H1 (cell line): ENCODE measurements at regions not wholly inside any gene's neighbourhood (a gene's known extent, or its start where the extent isn't known, plus 50 kb on each side); places are given as distances from the start of the nearest gene placed in this dataset.

Experiments
- CTCF ChIA-PET: fragments of 300-600 bp; sonication (Branson Sonifier 250); formaldehyde crosslinking; loops from one replicate; lab custom pipeline; 2021; ENCODE audit not compliant: partially characterized antibody; lab: Charles Lee
- POLR2A ChIA-PET: fragments of 300-600 bp; sonication (Branson Sonifier 250); formaldehyde crosslinking; loops from one replicate; lab custom pipeline; 2021; ENCODE audit warnings: inconsistent platforms; ENCODE audit not compliant: partially characterized antibody; lab: Charles Lee
- DNase-seq, 2 experiments: peaks; one replicate each; pipeline versions ENCODE4 v3.0.0 to v3.0.0-alpha.2; 2010 to 2022; ENCODE audit warnings: low spot score in 2 of 2, low read depth in 1 of 2, mixed read lengths in 1 of 2
- FAIRE-seq: peaks from 2 replicates; lab custom pipeline; 2011; peaks lifted over from hg19 to GRCh38; lab: Jason Lieb, UNC
- H2AFZ ChIP-seq: 2 replicates; pipeline ENCODE4 v1.8.1; 2012; ENCODE audit warnings: low read length, inconsistent platforms
- H2AK5ac ChIP-seq: 2 replicates; pipeline ENCODE4 v1.6.1; 2013; ENCODE audit warnings: low read depth, low read length
- H2BK120ac ChIP-seq: replicated peaks from 2 replicates; pipeline ENCODE3; 2013; ENCODE audit warnings: low read depth, low read length, inconsistent platforms
- H2BK12ac ChIP-seq: 2 replicates; pipeline ENCODE4 v1.6.1; 2013; ENCODE audit warnings: low read depth, low read length
- H2BK15ac ChIP-seq: 2 replicates; pipeline ENCODE4 v1.6.1; 2013; ENCODE audit warnings: low read length
- H2BK20ac ChIP-seq: 2 replicates; pipeline ENCODE4 v1.6.1; 2013; ENCODE audit warnings: low read length
- H2BK5ac ChIP-seq: 2 replicates; pipeline ENCODE4 v1.6.1; 2013; ENCODE audit warnings: low read depth, low read length
- H3K14ac ChIP-seq: 2 replicates; pipeline ENCODE4 v1.6.1; 2013; ENCODE audit warnings: inconsistent platforms; ENCODE audit not compliant: insufficient read length
- H3K18ac ChIP-seq: 2 replicates; pipeline ENCODE4 v1.6.1; 2013; ENCODE audit warnings: low read length; ENCODE audit errors: extremely low read depth
- H3K23ac ChIP-seq: 2 replicates; pipeline ENCODE4 v1.6.1; 2013; ENCODE audit warnings: inconsistent platforms; ENCODE audit not compliant: insufficient read length
- H3K23me2 ChIP-seq: 2 replicates; pipeline ENCODE4 v1.6.1; 2013; ENCODE audit warnings: low read depth, low read length
- H3K27ac ChIP-seq: 2 replicates; pipeline ENCODE4 v1.6.1; 2011; ENCODE audit warnings: low read depth, low read length, inconsistent platforms
- H3K27me3 ChIP-seq, 4 experiments: replicated peaks in 1 of 4; 1 replicate in 1 of 4; 2 replicates in 3 of 4; pipeline versions ENCODE4 v1.6.1 to v1.8.1; 2011 to 2013; ENCODE audit warnings: low read length in 3 of 4, mild to moderate bottlenecking in 3 of 4, inconsistent platforms in 2 of 4, mixed read lengths in 2 of 4, moderate library complexity in 1 of 4; ENCODE audit not compliant: control insufficient read depth in 3 of 4, insufficient read depth in 3 of 4; ENCODE audit errors: extremely low read depth in 1 of 4
- H3K36me3 ChIP-seq, 4 experiments: 2 replicates each; pipeline versions ENCODE4 v1.6.1 to v1.8.1; 2011 to 2013; ENCODE audit warnings: mild to moderate bottlenecking in 4 of 4, low read length in 3 of 4, moderate library complexity in 2 of 4, control low read depth in 1 of 4, inconsistent platforms in 1 of 4; ENCODE audit not compliant: insufficient read depth in 4 of 4, control insufficient read depth in 2 of 4
- H3K4ac ChIP-seq: replicated peaks from 2 replicates; pipeline ENCODE3; 2013; ENCODE audit warnings: low read length, low read depth, mixed read lengths, inconsistent platforms; ENCODE audit not compliant: insufficient read length
- H3K4me1 ChIP-seq, 4 experiments: replicated peaks in 1 of 4; 1 replicate in 1 of 4; 2 replicates in 3 of 4; pipeline versions ENCODE4 v1.6.1 to v1.8.1; 2011 to 2013; ENCODE audit warnings: low read length in 3 of 4, inconsistent platforms in 2 of 4, mixed read lengths in 1 of 4; ENCODE audit not compliant: insufficient read depth in 4 of 4, control insufficient read depth in 3 of 4
- H3K4me2 ChIP-seq, 2 experiments: 2 replicates each; pipeline versions ENCODE4 v1.6.1 to v1.8.1; 2011 to 2013; ENCODE audit warnings: low read depth in 2 of 2, low read length in 2 of 2, control low read depth in 1 of 2, inconsistent platforms in 1 of 2, mild to moderate bottlenecking in 1 of 2; ENCODE audit not compliant: insufficient read depth in 1 of 2
- H3K4me3 ChIP-seq, 4 experiments: fragments of 200-600, 300-600 bp in 1 of 4; sonication (generic), shearing (Covaris generic), sonication (Bioruptor Twin) in 1 of 4; 2 replicates each; pipeline versions ENCODE4 v1.5.1 to v1.8.1; 2011 to 2016; ENCODE audit warnings: low read length in 4 of 4, low read depth in 3 of 4, control low read depth in 2 of 4, inconsistent platforms in 2 of 4, mild to moderate bottlenecking in 2 of 4, mixed read lengths in 1 of 4, moderate library complexity in 1 of 4; ENCODE audit not compliant: insufficient read depth in 2 of 4; ENCODE audit errors: extremely low read depth in 1 of 4
- H3K56ac ChIP-seq: replicated peaks from 2 replicates; pipeline ENCODE3; 2013; ENCODE audit warnings: low read depth, mild to moderate bottlenecking, mixed read lengths, low read length, inconsistent platforms; ENCODE audit not compliant: insufficient read length
- H3K79me1 ChIP-seq: 2 replicates; pipeline ENCODE4 v1.6.1; 2013; ENCODE audit warnings: low read depth, low read length, control low read depth
- H3K79me2 ChIP-seq, 2 experiments: 2 replicates each; pipeline versions ENCODE4 v1.6.1 to v1.8.1; 2012 to 2013; ENCODE audit warnings: low read length in 2 of 2, mild to moderate bottlenecking in 2 of 2, inconsistent platforms in 1 of 2; ENCODE audit not compliant: insufficient read depth in 2 of 2, control insufficient read depth in 1 of 2
- H3K9ac ChIP-seq, 4 experiments: replicated peaks in 1 of 4; 1 replicate in 1 of 4; 2 replicates in 3 of 4; pipeline versions ENCODE4 v1.6.1 to v1.8.1; 2011 to 2013; ENCODE audit warnings: low read depth in 3 of 4, low read length in 3 of 4, control low read depth in 2 of 4, mild to moderate bottlenecking in 2 of 4, moderate library complexity in 2 of 4, inconsistent platforms in 1 of 4; ENCODE audit errors: extremely low read depth in 1 of 4
- H3K9me3 ChIP-seq, 2 experiments: 2 replicates each; pipeline versions ENCODE4 v1.6.1 to v1.8.1; 2012 to 2013; ENCODE audit warnings: mild to moderate bottlenecking in 2 of 2, moderate library complexity in 2 of 2, control low read depth in 1 of 2, inconsistent platforms in 1 of 2, low read depth in 1 of 2, low read length in 1 of 2, mixed read lengths in 1 of 2; ENCODE audit not compliant: insufficient read depth in 2 of 2
- H4K20me1 ChIP-seq, 2 experiments: replicated peaks in 1 of 2; 2 replicates each; pipeline versions ENCODE3 to v1.8.1; 2011 to 2013; ENCODE audit warnings: inconsistent platforms in 2 of 2, low read length in 2 of 2, mild to moderate bottlenecking in 1 of 2; ENCODE audit not compliant: insufficient read depth in 2 of 2, control insufficient read depth in 1 of 2
- H4K5ac ChIP-seq: 2 replicates; pipeline ENCODE4 v1.6.1; 2013; ENCODE audit warnings: low read length, low read depth, mixed read lengths, inconsistent platforms; ENCODE audit not compliant: insufficient read length
- H4K8ac ChIP-seq: 2 replicates; pipeline ENCODE4 v1.8.0; 2013; ENCODE audit warnings: mild to moderate bottlenecking, moderate library complexity, low read length, inconsistent platforms; ENCODE audit not compliant: insufficient read depth; ENCODE audit errors: extremely low read depth
- H4K91ac ChIP-seq: replicated peaks from 2 replicates; pipeline ENCODE3; 2013; ENCODE audit warnings: low read length, mixed read lengths, inconsistent platforms; ENCODE audit not compliant: insufficient read length
- NANOG ChIP-seq: IDR thresholded peaks from 2 replicates; pipeline ENCODE4 v1.6.1; 2011; ENCODE audit warnings: low read length, low read depth, mild to moderate bottlenecking, inconsistent platforms; ENCODE audit not compliant: insufficient read depth, poor library complexity, severe bottlenecking
- SIX5 ChIP-seq: IDR thresholded peaks from 2 replicates; pipeline ENCODE4 v1.6.1; 2011; ENCODE audit warnings: mild to moderate bottlenecking, low read depth, low read length
- SP2 ChIP-seq: IDR thresholded peaks from 2 replicates; pipeline ENCODE4 v1.6.1; 2012; ENCODE audit warnings: mild to moderate bottlenecking, low read length, inconsistent platforms
- WGBS, 2 experiments: shearing (Covaris generic) in 1 of 2; methylation state at CpG; one replicate each; pipeline versions ENCODE4 v1.1.6 to v1.1.7; 2013 to 2015; ENCODE audit warnings: low lambda C conversion rate in 2 of 2, mixed read lengths in 2 of 2, inconsistent platforms in 1 of 2, low coverage in 1 of 2, missing lambda C conversion rate in 1 of 2; ENCODE audit not compliant: insufficient replicate concordance in 2 of 2, insufficient coverage in 1 of 2, insufficient read length in 1 of 2; ENCODE audit errors: extremely low coverage in 1 of 2, missing lambda C conversion rate in 1 of 2; 5-methylcytosine and 5-hydroxymethylcytosine counted together

DNA sequence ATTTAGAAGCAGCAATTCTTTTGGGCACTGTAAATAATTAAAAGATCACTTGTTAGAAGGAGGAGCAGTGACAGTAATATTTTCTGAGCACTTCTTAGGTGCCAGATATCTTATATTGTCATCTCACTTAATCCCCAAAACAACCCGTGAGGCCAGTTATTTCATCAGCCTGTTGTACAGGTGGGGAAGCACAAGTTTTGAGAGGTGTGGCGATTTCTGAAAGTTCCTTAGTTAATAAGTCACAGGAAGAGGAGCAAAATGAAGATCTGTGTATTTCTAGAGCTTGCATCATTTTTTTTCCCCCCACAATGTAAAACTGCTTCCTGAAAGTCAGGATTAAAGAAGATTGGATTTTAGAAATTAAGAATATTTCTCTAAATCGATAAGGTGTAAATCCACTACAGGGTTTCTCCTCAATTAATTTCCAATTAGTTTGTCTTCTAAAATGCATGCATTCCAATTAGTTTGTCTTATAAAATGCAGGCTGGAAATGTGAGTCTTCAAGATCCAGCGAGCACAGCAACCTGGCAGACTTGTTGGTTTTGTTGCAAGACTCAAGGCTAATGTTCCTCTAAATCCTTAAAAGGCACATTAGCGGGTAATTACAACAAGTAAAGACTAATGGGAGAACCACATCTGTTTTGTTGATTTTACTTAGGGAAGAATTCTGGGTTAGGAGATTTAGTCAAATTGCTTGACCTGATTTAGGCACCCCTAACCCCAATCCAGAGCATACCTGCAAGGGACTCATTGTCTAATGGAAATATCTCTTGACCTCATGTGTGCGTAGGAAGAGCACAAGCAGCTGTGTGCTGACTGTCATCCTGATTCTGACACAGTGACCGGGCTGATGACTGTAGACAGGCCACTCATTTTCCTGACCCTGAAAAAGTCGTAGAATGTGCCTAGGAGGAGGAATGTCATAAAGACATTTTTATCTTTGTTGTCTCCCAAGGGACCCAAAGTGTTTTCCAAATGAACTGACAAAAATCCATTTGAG, 272.0 kb downstream of the BAMBI start:
- no peak overlapping the region for H2BK120ac ChIP-seq
- H3K9ac ChIP-seq: no peak overlapping the region
- H2AFZ ChIP-seq: 0 out of 2 replicates have a peak overlapping the region, but pooled peaks have one; percentile 2
- no peak overlapping the region for H2BK20ac ChIP-seq
- H3K18ac ChIP-seq: no peak overlapping the region
- H2AK5ac ChIP-seq: no peak overlapping the region
- DNase-seq (no peak), FAIRE-seq (no peak)
- H3K56ac ChIP-seq: no peak overlapping the region
- H3K27me3 ChIP-seq: no peaks in the 10 kb centered on the region
- H4K20me1 ChIP-seq: no peaks in the 10 kb centered on the region
- H3K4ac ChIP-seq: no peak overlapping the region
- H3K79me1 ChIP-seq: no peaks in the 10 kb centered on the region
- H2BK12ac ChIP-seq: 0 out of 2 replicates have a peak overlapping the region, but pooled peaks have one; percentile 65
- H3K9me3 ChIP-seq: no peaks in the 10 kb centered on the region
- H3K79me2 ChIP-seq: no peaks in the 10 kb centered on the region
- POLR2A ChIA-PET: interaction anchor here (1.2 kb wide), 1 partner anchor 10 kb away, joined by 4 read pairs; no protein-coding TSS in a partner anchor
- no peak overlapping the region for H4K5ac ChIP-seq
- no peak overlapping the region for H3K4me2 ChIP-seq
- H3K23me2 ChIP-seq: no peaks in the 10 kb centered on the region
- H4K91ac ChIP-seq: no peak overlapping the region
- no peaks in the 10 kb centered on the region for H3K4me1 ChIP-seq
- no peaks in the 10 kb centered on the region for H3K36me3 ChIP-seq
- no peak overlapping the region for H3K4me3 ChIP-seq
- H4K8ac ChIP-seq: no peak overlapping the region
- H2BK15ac ChIP-seq: no peak overlapping the region
- no peak for TF ChIP-seq SP2
- no peak for TF ChIP-seq SIX5
- no peak for TF ChIP-seq NANOG
- TF ChIP-seq, all 59 proteins: peak for 0
- no peak overlapping the region for H3K27ac ChIP-seq
- no peak overlapping the region for H3K14ac ChIP-seq
- 95% methylated on average over 8 of the region's 8 CpGs; no CpG with 5 or more reads in 1 of the 2 experiments for WGBS, 2 experiments
- CTCF ChIA-PET: interaction anchor here (0.7 to 1.7 kb wide), 3 partner anchors 10 to 286 kb away, joined by 3 to 7 read pairs (median 4); no protein-coding TSS in a partner anchor
- no peak overlapping the region for H3K23ac ChIP-seq
- H2BK5ac ChIP-seq: no peak overlapping the region
